ENCODE measurements at regions not wholly inside any gene's neighbourhood (a gene's known extent, or its start where the extent isn't known, plus 50 kb on each side); places are given as distances from the start of the nearest gene placed in this dataset.

DNA sequence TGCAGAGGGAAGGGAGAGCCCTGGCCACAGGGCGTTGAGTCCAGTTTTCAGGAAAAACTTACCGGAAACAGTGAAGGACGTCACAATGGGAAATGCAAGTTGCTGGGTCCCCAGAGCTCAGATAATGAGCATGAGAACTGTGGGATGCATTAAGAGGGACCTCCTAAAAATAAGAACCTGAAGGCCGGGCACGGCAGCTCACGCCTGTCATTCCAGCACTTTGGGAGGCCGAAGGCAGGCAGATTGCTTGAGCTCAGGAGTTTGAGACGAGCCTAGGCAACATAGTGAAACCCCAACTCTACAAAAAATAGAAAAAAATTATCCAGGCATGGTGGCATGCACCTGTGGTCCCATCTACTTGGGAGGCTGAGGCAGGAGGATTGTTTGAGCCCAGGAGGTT, 170.6 kb downstream of the URI1 start:
- H3K9me2 ChIP-seq (ENCODE audit: insufficient read depth) = no peaks in the 10 kb centered on the region
- CTCF ChIA-PET = no interaction called here
- TF ChIP-seq, protein P1, sequence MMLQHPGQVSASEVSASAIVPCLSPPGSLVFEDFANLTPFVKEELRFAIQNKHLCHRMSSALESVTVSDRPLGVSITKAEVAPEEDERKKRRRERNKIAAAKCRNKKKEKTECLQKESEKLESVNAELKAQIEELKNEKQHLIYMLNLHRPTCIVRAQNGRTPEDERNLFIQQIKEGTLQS (IDR thresholded peaks at IDR 0.05) = no peak
- TF ChIP-seq, protein P2, sequence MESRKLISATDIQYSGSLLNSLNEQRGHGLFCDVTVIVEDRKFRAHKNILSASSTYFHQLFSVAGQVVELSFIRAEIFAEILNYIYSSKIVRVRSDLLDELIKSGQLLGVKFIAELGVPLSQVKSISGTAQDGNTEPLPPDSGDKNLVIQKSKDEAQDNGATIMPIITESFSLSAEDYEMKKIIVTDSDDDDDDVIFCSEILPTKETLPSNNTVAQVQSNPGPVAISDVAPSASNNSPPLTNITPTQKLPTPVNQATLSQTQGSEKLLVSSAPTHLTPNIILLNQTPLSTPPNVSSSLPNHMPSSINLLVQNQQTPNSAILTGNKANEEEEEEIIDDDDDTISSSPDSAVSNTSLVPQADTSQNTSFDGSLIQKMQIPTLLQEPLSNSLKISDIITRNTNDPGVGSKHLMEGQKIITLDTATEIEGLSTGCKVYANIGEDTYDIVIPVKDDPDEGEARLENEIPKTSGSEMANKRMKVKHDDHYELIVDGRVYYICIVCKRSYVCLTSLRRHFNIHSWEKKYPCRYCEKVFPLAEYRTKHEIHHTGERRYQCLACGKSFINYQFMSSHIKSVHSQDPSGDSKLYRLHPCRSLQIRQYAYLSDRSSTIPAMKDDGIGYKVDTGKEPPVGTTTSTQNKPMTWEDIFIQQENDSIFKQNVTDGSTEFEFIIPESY (IDR thresholded peaks at IDR 0.05; ENCODE audit: extremely low read depth, insufficient replicate concordance, low read length) = no peak
- TF ChIP-seq SP1 (IDR thresholded peaks at IDR 0.05; ENCODE audit: low read depth) = no peak
- no peak for TF ChIP-seq RAD21 (IDR thresholded peaks at IDR 0.05; ENCODE audit: low read depth)
- TF ChIP-seq, protein P3, sequence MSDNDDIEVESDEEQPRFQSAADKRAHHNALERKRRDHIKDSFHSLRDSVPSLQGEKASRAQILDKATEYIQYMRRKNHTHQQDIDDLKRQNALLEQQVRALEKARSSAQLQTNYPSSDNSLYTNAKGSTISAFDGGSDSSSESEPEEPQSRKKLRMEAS (IDR thresholded peaks at IDR 0.05) = no peak
- TF ChIP-seq CBX3 (IDR thresholded peaks at IDR 0.05; ENCODE audit: low read depth) = no peak
- TF ChIP-seq ELF1 (IDR thresholded peaks at IDR 0.05; ENCODE audit: borderline replicate concordance, low read depth) = no peak
- no peak for TF ChIP-seq POLR2A (IDR thresholded peaks at IDR 0.05; ENCODE audit: borderline replicate concordance, extremely low read depth, insufficient read depth, insufficient read length)
- TF ChIP-seq CEBPB (IDR thresholded peaks at IDR 0.05; ENCODE audit: low read depth) = no peak
- TF ChIP-seq SIN3A (IDR thresholded peaks at IDR 0.05; ENCODE audit: low read depth) = no peak
- TF ChIP-seq EZH2phosphoT487 (IDR thresholded peaks at IDR 0.05; ENCODE audit: borderline replicate concordance) = no peak
- RAD21 ChIA-PET (ENCODE audit: low non-redundant PET in 1 of 2, low total read pairs in 2 of 2, uncharacterized antibody in 2 of 2, unreplicated experiment in 2 of 2) = no interaction called here
- H3K4me3 ChIP-seq (replicated peaks in 1 of 2; ENCODE audit: low read depth in 1 of 2, low read length in 2 of 2) = no peak overlapping the region
- no peak overlapping the region for H2AFZ ChIP-seq (ENCODE audit: low read depth, low read length, poor library complexity, severe bottlenecking)
- no peak overlapping the region for H3K27ac ChIP-seq (ENCODE audit: low read depth, low read length)
- no peaks in the 10 kb centered on the region for H3K9me3 ChIP-seq (ENCODE audit: control insufficient read depth in 1 of 2, insufficient read depth in 1 of 2, low read depth in 1 of 2, low read length in 2 of 2)
- no peaks in the 10 kb centered on the region for H3K4me1 ChIP-seq (ENCODE audit: control insufficient read depth in 1 of 2, insufficient read depth in 2 of 2, low read length in 2 of 2)
- H3K36me3 ChIP-seq (ENCODE audit: control insufficient read depth in 1 of 2, insufficient read depth in 2 of 2, low read length in 2 of 2) = no peaks in the 10 kb centered on the region
- H3K79me2 ChIP-seq (ENCODE audit: insufficient read depth, low read length) = no peaks in the 10 kb centered on the region
- no peak overlapping the region for H3K4me2 ChIP-seq (ENCODE audit: low read length)
- H3K27me3 ChIP-seq (ENCODE audit: insufficient read depth, low read length) = no peaks in the 10 kb centered on the region; the same call in 1 of the 2 replicates
- no peak overlapping the region for H3K9ac ChIP-seq (ENCODE audit: low read length)
- no peak for ATAC-seq
- POLR2A ChIA-PET = no interaction called here
- BruUV-seq (replicated peaks) = no TSS peak
- DNase-seq (ENCODE audit: low read depth, low spot score) = no peak
- intact Hi-C loops (cut with micrococcal nuclease) = no loop called here
- H4K20me1 ChIP-seq (ENCODE audit: insufficient read depth) = no peaks in the 10 kb centered on the region
